ENCODE measurements at regions not wholly inside any gene's neighbourhood (a gene's known extent, or its start where the extent isn't known, plus 50 kb on each side); places are given as distances from the start of the nearest gene placed in this dataset.
"Not testable (repeated sequence)": the region's sequence is repeated elsewhere in the genome, so short reads cannot be mapped to it uniquely, and the experiment has no call there.

- DNase-seq (ENCODE audit: low read depth): no peak
- TF ChIP-seq CTCF (IDR thresholded peaks at IDR 0.05; ENCODE audit: control insufficient read depth, extremely low read depth, insufficient read depth): no peak
- no peak overlapping the region for H3K4me3 ChIP-seq (ENCODE audit: low read depth, low read length)
Measured at GRCh38 chr3:5917932-5918331, 730.4 kb downstream of the EDEM1 start.

GRCh38 chr3:5918626-5919025 is 731.1 kb downstream of the EDEM1 start:
- TF ChIP-seq CTCF (IDR thresholded peaks at IDR 0.05; ENCODE audit: control insufficient read depth, extremely low read depth, insufficient read depth): no peak
- no peak overlapping the region for H3K4me3 ChIP-seq (ENCODE audit: low read depth, low read length)
- DNase-seq (ENCODE audit: low read depth): no peak

GRCh38 chr3:5929027-5929426 is 741.5 kb downstream of the EDEM1 start:
- DNase-seq (ENCODE audit: low read depth): no peak
- no peak overlapping the region for H3K4me3 ChIP-seq (ENCODE audit: low read depth, low read length)
- TF ChIP-seq CTCF (IDR thresholded peaks at IDR 0.05; ENCODE audit: control insufficient read depth, extremely low read depth, insufficient read depth): no peak

- not testable (repeated sequence) for DNase-seq (ENCODE audit: low read depth); H3K4me3 ChIP-seq (ENCODE audit: low read depth, low read length)
Measured at GRCh38 chr3:5944061-5944460, 756.6 kb downstream of the EDEM1 start.

- no peak for DNase-seq (ENCODE audit: low read depth)
- no peak overlapping the region for H3K4me3 ChIP-seq (ENCODE audit: low read depth, low read length)
- TF ChIP-seq CTCF (IDR thresholded peaks at IDR 0.05; ENCODE audit: control insufficient read depth, extremely low read depth, insufficient read depth): no peak
Measured at GRCh38 chr3:5948084-5948483, 760.6 kb downstream of the EDEM1 start.

- H3K4me3 ChIP-seq (ENCODE audit: low read depth, low read length): no peak overlapping the region
- no peak for TF ChIP-seq CTCF (IDR thresholded peaks at IDR 0.05; ENCODE audit: control insufficient read depth, extremely low read depth, insufficient read depth)
- DNase-seq (ENCODE audit: low read depth): no peak
Measured at GRCh38 chr3:5951026-5951425, 763.5 kb downstream of the EDEM1 start.

GRCh38 chr3:5972586-5972985 is 785.1 kb downstream of the EDEM1 start:
- DNase-seq (ENCODE audit: low read depth): peak; percentile 32
- H3K4me3 ChIP-seq (ENCODE audit: low read depth, low read length): no peak overlapping the region
- no peak for TF ChIP-seq CTCF (IDR thresholded peaks at IDR 0.05; ENCODE audit: control insufficient read depth, extremely low read depth, insufficient read depth)
